Kidney (tissue), 13 donors: ENCODE measurements at regions not wholly inside any gene's neighbourhood (a gene's known extent, or its start where the extent isn't known, plus 50 kb on each side); places are given as distances from the start of the nearest gene placed in this dataset.

Experiments used
- DNase-seq, 5 donors: peaks; one replicate each; pipeline ENCODE4 v3.0.0-alpha.2; 2013 to 2020
- FAIRE-seq: peaks from 2 replicates; lab custom pipeline; 2012; peaks lifted over from hg19 to GRCh38; lab: Jason Lieb, UNC
- H3K27ac ChIP-seq, 2 donors: one replicate each; pipeline ENCODE4 v1.7.0; 2013; ENCODE audit warnings: low read depth in 2 of 2, low read length in 2 of 2, inconsistent platforms in 1 of 2
- H3K27me3 ChIP-seq: one replicate; pipeline ENCODE4 v1.7.1; 2013; ENCODE audit warnings: low read length, inconsistent platforms; ENCODE audit not compliant: control insufficient read depth, insufficient read depth
- H3K36me3 ChIP-seq, 3 donors: one replicate each; pipeline versions ENCODE4 v1.7.0 to v1.7.1; 2013; ENCODE audit warnings: low read length in 3 of 3, control low read depth in 1 of 3, inconsistent platforms in 1 of 3; ENCODE audit not compliant: insufficient read depth in 3 of 3, control insufficient read depth in 2 of 3
- H3K4me1 ChIP-seq, 3 donors: one replicate each; pipeline versions ENCODE4 v1.7.0 to v1.7.1; 2013; ENCODE audit warnings: low read length in 3 of 3, inconsistent platforms in 1 of 3, low read depth in 1 of 3; ENCODE audit not compliant: control insufficient read depth in 2 of 3, insufficient read depth in 2 of 3
- H3K4me3 ChIP-seq, 3 donors: one replicate each; pipeline versions ENCODE4 v1.7.0 to v1.8.1; 2013; ENCODE audit warnings: low read length in 3 of 3, control low read depth in 1 of 3, inconsistent platforms in 1 of 3
- H3K9ac ChIP-seq, 3 donors: one replicate each; pipeline versions ENCODE4 v1.7.0 to v1.7.1; 2013; ENCODE audit warnings: low read length in 3 of 3, control low read depth in 1 of 3, inconsistent platforms in 1 of 3
- H3K9me3 ChIP-seq, 3 donors: one replicate each; pipeline versions ENCODE4 v1.7.0 to v1.7.1; 2013; ENCODE audit warnings: low read length in 3 of 3, control low read depth in 1 of 3, inconsistent platforms in 1 of 3; ENCODE audit not compliant: control insufficient read depth in 2 of 3, insufficient read depth in 1 of 3
- CTCF ChIP-seq: IDR thresholded peaks from 3 replicates; pipeline ENCODE4 v1.5.1; 2012; ENCODE audit warnings: mild to moderate bottlenecking, moderate library complexity, borderline replicate concordance; ENCODE audit not compliant: insufficient read depth; ENCODE audit errors: extremely low read depth
- intact Hi-C: fragments of 100-400 bp; cut with DNase I; formaldehyde crosslinking; loops from one replicate; pipeline ENCODE4 v1.11.1; 2022
- donor health status: control.
- donor health status: control.
- donor health status: control.
- donor health status: control.
- donor health status: control.
- donor health status: DM: yes; HTN: yes; CAD: no.
- donor health status: Normal renal cell carcinoma (clear cell type).

GRCh38 chr5:125421006-125421405 is 674.6 kb upstream of the ZNF608 start:
- Histone ChIP-seq H3K27ac (no peak overlapping the region), H3K4me3 (no peak overlapping the region), H3K27me3 (no peaks in the 10 kb centered on the region), H3K9ac (no peak overlapping the region), H3K9me3 (no peaks in the 10 kb centered on the region), H3K4me1 (peaks cover 0 to 4% (median 2%) of the 10 kb centered on the region in 3 donors), H3K36me3 (no peaks in the 10 kb centered on the region)
- FAIRE-seq (no peak), DNase-seq (no peak)
- intact Hi-C loops = no loop called here
- TF ChIP-seq CTCF = no peak

- no peak overlapping the region for H3K4me3 ChIP-seq
- peaks cover 0 to 2% (median 0%) of the 10 kb centered on the region in 3 donors for H3K4me1 ChIP-seq
- intact Hi-C loops = no loop called here
- no peaks in the 10 kb centered on the region for H3K9me3 ChIP-seq
- DNase-seq (no peak), FAIRE-seq (no peak)
- no peak for TF ChIP-seq CTCF
- no peaks in the 10 kb centered on the region for H3K27me3 ChIP-seq
- H3K9ac ChIP-seq = no peak overlapping the region
- H3K27ac ChIP-seq = no peak overlapping the region
- no peaks in the 10 kb centered on the region for H3K36me3 ChIP-seq
These were observed 675.9 kb upstream of the ZNF608 start for GRCh38 chr5:125422342-125422741.

GRCh38 chr5:125424402-125425141 is 678.1 kb upstream of the ZNF608 start:
- Histone ChIP-seq H3K4me3 (no peak overlapping the region), H3K9me3 (no peaks in the 10 kb centered on the region), H3K27ac (no peak overlapping the region), H3K27me3 (no peaks in the 10 kb centered on the region), H3K9ac (no peak overlapping the region), H3K36me3 (no peaks in the 10 kb centered on the region), H3K4me1 (peaks cover 0 to 2% (median 0%) of the 10 kb centered on the region in 3 donors)
- FAIRE-seq = no peak
- TF ChIP-seq CTCF = no peak
- intact Hi-C loops = no loop called here
- peak in 4 of 5 donors; percentile 40 to 84 (median 68) for DNase-seq
